ENCODE measurements at regions not wholly inside any gene's neighbourhood (a gene's known extent, or its start where the extent isn't known, plus 50 kb on each side); places are given as distances from the start of the nearest gene placed in this dataset.

DNA sequence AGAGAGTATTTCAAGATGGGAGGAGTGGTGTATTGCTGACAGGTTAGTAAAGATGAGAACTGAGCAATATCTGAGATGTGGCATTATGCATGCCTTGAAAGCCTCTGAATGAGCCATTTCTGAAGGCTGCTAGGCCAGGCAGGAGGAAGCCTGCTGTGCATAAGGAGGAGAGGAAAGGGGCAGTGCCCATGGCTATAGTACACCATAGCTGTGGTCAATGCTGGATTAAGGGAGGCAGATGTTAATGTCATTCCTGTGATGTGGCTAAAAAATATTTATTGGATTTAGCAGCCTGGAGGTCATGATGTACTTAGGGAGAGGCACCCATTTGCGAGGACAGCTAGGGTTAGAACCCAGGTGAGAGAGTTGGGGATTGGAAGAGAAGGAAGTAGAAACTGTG, 130.0 kb upstream of the LNX1 start:
- H2AFZ ChIP-seq (ENCODE audit: low read depth, low read length), result no peak overlapping the region
- no peak overlapping the region for H3K4me3 ChIP-seq (ENCODE audit: low read length)
- no peaks in the 10 kb centered on the region for H3K9me3 ChIP-seq (ENCODE audit: low read length)
- no peaks in the 10 kb centered on the region for H3K4me1 ChIP-seq (ENCODE audit: insufficient read depth, low read length)
- H3K27me3 ChIP-seq (ENCODE audit: insufficient read depth, low read length), result no peaks in the 10 kb centered on the region
- H3K36me3 ChIP-seq (ENCODE audit: insufficient read depth, low read length), result no peaks in the 10 kb centered on the region

DNA sequence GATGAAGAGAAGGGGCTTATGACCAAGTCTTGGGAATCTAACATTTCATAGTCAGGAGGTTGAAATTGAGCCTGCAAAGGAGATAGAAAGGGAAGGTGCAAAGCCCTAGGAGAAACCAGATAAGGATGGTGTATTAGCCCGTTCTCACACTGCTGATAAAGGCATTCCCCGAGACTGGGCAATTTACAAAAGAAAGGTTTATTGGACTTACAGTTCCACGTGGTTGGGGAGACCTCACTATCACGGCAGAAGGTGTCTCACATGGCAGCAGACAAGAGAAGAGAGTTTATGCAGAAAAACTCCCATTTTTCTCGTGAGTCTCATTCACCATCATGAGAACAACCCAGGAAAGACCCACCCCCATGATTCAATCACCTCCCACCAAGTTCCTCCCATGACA, 129.5 kb upstream of the LNX1 start:
- Histone ChIP-seq H3K9me3 (ENCODE audit: low read length) (no peaks in the 10 kb centered on the region), H3K36me3 (ENCODE audit: insufficient read depth, low read length) (no peaks in the 10 kb centered on the region), H3K4me3 (ENCODE audit: low read length) (no peak overlapping the region), H2AFZ (ENCODE audit: low read depth, low read length) (no peak overlapping the region), H3K4me1 (ENCODE audit: insufficient read depth, low read length) (no peaks in the 10 kb centered on the region), H3K27me3 (ENCODE audit: insufficient read depth, low read length) (no peaks in the 10 kb centered on the region)

DNA sequence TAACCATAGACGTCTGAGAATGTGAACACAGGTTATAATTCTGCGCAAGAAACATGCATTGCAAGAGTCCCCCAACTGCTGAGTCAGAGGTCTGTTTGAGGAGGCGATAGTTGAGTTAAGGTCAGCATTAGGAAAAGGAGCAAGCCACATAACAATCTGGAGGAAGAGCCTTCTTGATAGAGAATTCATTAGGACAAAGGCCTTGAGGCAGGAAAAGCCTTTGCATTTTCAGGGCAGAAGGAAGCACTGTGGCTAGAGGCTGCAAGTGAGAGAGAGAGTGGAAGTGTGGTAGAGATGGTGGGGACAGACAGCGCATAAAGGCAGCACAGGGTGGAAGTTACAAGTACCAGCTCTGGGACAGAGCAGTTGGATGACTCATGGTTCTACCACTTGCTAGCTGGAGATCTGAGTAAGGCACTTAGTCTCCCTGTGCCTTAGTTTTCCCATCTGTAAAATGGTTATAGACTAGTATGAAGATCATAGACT, 125.8 kb upstream of the LNX1 start:
- Histone ChIP-seq H2AFZ (ENCODE audit: low read depth, low read length) (no peak overlapping the region), H3K4me1 (ENCODE audit: insufficient read depth, low read length) (no peaks in the 10 kb centered on the region), H3K4me3 (ENCODE audit: low read length) (no peak overlapping the region), H3K9me3 (ENCODE audit: low read length) (no peaks in the 10 kb centered on the region), H3K36me3 (ENCODE audit: insufficient read depth, low read length) (no peaks in the 10 kb centered on the region), H3K27me3 (ENCODE audit: insufficient read depth, low read length) (no peaks in the 10 kb centered on the region)

DNA sequence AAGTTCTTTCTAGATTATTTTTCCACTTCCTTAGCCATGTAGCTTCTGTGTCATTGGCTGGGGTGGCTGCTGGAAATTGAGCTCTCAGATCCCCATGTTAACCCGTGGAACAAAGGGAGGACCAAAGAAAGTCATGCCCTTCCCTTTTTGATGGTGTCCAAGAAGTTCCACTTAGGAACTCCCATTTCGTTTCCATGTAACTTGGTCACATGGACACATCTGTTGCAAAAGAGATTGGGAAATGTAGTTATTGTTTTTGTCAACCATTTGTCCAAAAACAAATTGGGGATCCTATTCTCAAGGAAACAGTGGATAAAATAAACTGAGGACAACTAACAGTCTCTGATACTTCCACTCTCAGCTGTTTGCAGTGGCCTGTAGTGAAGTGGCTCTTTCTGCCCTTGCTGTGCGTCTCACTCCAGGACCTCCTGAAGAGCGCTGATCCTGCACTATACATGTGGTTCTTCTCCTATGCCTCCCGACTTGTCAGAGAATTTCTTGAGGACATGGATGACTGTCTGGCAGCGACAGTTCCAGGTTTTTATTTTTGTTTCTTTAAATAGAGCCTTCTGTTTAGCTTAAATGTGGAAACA, 125.3 kb upstream of the LNX1 start:
- Histone ChIP-seq H2AFZ (ENCODE audit: low read depth, low read length) (no peak overlapping the region), H3K4me3 (ENCODE audit: low read length) (no peak overlapping the region), H3K36me3 (ENCODE audit: insufficient read depth, low read length) (no peaks in the 10 kb centered on the region)

DNA sequence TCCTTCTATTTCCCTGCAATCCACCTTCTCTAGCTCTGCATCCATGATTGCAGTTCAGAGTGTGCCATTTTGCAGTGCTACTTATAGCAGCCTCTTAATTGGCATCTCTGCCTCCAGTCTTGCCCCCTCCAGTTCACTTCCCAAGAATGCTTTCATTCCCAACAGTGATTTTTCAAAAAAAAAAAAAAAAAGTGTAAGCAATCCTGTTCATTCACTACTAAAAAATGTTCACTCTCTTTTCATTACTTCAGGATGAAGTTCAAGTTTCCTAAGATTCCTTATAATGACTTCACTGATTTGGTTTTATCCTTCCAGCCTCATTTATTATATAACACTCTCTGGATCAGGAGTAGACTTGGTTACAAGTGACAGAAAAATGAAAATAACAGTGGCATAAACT, 124.7 kb upstream of the LNX1 start:
- Histone ChIP-seq H3K4me1 (ENCODE audit: insufficient read depth, low read length) (no peaks in the 10 kb centered on the region), H2AFZ (ENCODE audit: low read depth, low read length) (no peak overlapping the region), H3K27me3 (ENCODE audit: insufficient read depth, low read length) (no peaks in the 10 kb centered on the region), H3K9me3 (ENCODE audit: low read length) (no peaks in the 10 kb centered on the region), H3K36me3 (ENCODE audit: insufficient read depth, low read length) (no peaks in the 10 kb centered on the region), H3K4me3 (ENCODE audit: low read length) (no peak overlapping the region)

More for the DNA sequence above, 125.3 kb upstream of the LNX1 start:
- H3K9me3 ChIP-seq (ENCODE audit: low read length), result no peaks in the 10 kb centered on the region
- H3K27me3 ChIP-seq (ENCODE audit: insufficient read depth, low read length), result no peaks in the 10 kb centered on the region
- H3K4me1 ChIP-seq (ENCODE audit: insufficient read depth, low read length), result no peaks in the 10 kb centered on the region

DNA sequence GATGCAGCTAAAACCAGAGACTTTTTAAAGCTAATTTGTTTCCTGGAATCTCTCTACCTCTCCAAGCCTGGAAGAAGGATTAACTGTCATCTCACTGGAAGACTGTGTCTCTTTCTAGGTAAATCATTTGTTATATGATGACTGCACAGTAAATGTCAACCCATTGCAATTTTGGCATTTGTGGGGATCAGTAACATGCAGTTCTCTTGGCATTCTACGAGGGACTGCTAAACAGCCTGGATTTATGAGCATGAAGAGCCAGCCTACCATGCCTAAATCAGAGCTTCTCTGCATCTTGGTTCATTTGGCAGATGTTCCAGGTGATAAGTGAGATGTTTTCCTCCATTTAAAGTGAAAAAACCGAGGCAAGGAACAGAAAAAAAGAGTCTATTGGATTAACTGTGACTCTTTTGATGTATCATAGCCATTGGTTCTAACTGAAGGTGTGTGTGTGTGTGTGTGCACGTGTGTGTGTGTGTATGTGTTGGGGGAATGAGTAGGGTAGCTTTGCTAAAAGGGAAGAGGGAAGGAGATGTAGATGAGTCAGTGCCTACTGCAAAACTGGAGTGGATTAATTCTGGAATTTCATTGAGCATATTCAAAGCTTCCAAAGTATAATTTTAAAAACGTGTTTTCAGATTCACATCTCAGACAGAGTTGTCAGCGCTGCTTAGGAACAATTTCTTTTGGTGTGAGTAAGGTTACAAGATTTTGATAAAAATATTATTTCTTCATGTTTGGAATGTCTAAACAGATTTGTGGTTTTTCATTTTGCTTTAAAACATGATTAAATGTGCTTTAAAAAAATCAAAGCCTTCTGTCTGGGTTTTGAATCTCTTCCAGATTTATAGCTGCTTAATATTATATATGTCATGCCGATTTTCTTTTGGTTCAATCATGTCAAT, 123.2 kb upstream of the LNX1 start:
- H3K27me3 ChIP-seq (ENCODE audit: insufficient read depth, low read length), result no peaks in the 10 kb centered on the region
- H3K4me3 ChIP-seq (ENCODE audit: low read length), result no peak overlapping the region
- no peaks in the 10 kb centered on the region for H3K36me3 ChIP-seq (ENCODE audit: insufficient read depth, low read length)
- no peaks in the 10 kb centered on the region for H3K9me3 ChIP-seq (ENCODE audit: low read length)
- no peak overlapping the region for H2AFZ ChIP-seq (ENCODE audit: low read depth, low read length)
- H3K4me1 ChIP-seq (ENCODE audit: insufficient read depth, low read length), result no peaks in the 10 kb centered on the region

DNA sequence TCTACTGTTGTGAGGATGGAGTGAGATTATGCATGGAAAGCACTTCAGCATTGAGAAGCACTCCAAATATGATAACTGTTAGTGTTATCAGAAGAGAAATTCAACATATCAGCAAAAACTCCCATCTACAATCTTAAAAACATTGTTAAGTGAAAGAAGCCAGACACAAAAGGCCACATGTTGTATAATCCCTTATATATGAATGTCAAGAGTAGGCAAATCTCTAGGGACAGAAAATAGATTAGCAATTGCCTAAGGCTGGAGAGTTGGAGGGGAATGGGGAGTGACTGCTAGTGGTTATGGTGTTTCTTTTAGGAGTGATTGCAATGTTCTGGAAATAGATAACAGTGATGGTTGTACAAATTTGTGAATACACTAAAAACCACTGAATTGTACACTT, 122.5 kb upstream of the LNX1 start:
- Histone ChIP-seq H2AFZ (ENCODE audit: low read depth, low read length) (no peak overlapping the region), H3K4me3 (ENCODE audit: low read length) (no peak overlapping the region), H3K36me3 (ENCODE audit: insufficient read depth, low read length) (no peaks in the 10 kb centered on the region), H3K27me3 (ENCODE audit: insufficient read depth, low read length) (no peaks in the 10 kb centered on the region), H3K4me1 (ENCODE audit: insufficient read depth, low read length) (no peaks in the 10 kb centered on the region), H3K9me3 (ENCODE audit: low read length) (no peaks in the 10 kb centered on the region)

DNA sequence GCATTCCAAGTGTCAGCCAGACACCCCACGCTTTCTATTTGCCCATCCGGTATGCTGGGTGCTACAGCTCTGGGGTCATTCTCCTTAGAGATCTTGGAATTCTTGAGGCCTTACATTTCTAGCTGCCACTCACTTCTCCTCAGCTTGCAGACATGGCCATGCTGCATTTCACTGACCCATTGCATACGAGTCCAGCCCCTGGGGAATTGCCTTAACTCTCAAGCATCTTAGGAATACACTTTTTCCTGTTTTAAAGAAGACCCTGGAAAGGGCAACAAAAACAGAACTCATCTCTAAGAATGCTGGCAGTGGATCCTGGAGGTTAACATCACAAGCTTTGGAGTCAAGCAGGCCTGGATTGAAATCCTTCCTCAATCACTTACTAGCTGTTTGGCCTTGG, 122.0 kb upstream of the LNX1 start:
- H3K9me3 ChIP-seq (ENCODE audit: low read length), result no peaks in the 10 kb centered on the region

DNA sequence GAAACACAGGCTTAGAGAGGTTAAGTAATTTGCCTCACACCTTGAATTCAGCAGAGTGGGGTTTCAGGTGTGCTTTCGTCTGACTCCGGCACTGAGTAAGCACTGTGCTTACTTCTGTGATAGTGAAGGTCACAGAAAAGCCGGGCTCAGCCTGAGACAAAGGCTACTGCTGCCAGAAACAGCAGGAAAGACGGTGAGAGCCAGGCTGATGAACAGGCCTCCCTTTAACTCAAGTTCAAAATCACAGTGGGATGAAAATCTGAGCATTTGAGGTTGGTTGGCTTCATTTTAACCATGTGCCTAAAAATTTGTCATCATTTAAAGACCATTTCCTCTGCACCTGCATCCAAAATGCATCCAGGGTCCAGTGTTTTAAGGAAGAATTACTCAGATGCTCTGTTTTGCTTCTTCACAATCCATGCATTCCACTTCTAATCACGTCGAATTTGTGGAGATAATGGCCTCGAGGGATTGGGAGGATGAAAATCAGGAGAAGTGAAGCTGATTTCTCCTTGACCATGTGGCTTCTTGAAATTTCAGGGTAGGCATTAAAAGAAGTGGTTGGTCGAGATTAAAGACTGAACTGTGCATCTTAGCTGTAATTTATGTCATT, 121.2 kb upstream of the LNX1 start:
- no peak overlapping the region for H3K4me3 ChIP-seq (ENCODE audit: low read length)
- no peaks in the 10 kb centered on the region for H3K27me3 ChIP-seq (ENCODE audit: insufficient read depth, low read length)
- no peaks in the 10 kb centered on the region for H3K9me3 ChIP-seq (ENCODE audit: low read length)
- H3K4me1 ChIP-seq (ENCODE audit: insufficient read depth, low read length), result no peaks in the 10 kb centered on the region
- H2AFZ ChIP-seq (ENCODE audit: low read depth, low read length), result no peak overlapping the region
- H3K36me3 ChIP-seq (ENCODE audit: insufficient read depth, low read length), result no peaks in the 10 kb centered on the region

More for the DNA sequence above, 122.0 kb upstream of the LNX1 start:
- H3K36me3 ChIP-seq (ENCODE audit: insufficient read depth, low read length), result no peaks in the 10 kb centered on the region
- H3K4me1 ChIP-seq (ENCODE audit: insufficient read depth, low read length), result no peaks in the 10 kb centered on the region
- no peak overlapping the region for H3K4me3 ChIP-seq (ENCODE audit: low read length)
- no peaks in the 10 kb centered on the region for H3K27me3 ChIP-seq (ENCODE audit: insufficient read depth, low read length)
- H2AFZ ChIP-seq (ENCODE audit: low read depth, low read length), result no peak overlapping the region

DNA sequence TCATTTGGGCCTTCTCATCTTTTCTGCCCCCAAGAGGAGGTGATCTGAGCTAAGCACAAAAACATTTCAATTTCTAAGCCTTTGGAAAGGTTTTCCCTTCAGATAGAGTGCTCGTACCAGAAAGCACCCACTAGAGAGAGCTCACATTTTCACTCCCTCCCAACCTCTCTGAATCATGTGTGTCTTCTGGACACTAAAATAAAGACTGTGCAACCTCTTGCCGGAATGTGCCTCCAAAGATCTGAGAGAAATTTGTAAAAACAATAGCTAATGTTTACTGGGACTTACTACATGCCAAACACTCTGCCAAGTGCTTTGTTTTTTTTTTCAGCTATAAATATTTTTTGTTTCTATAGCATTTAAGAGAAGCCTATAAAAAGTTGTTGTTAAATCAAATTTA, 120.6 kb upstream of the LNX1 start:
- Histone ChIP-seq H3K4me3 (ENCODE audit: low read length) (no peak overlapping the region), H3K36me3 (ENCODE audit: insufficient read depth, low read length) (no peaks in the 10 kb centered on the region), H3K9me3 (ENCODE audit: low read length) (no peaks in the 10 kb centered on the region), H3K27me3 (ENCODE audit: insufficient read depth, low read length) (no peaks in the 10 kb centered on the region), H2AFZ (ENCODE audit: low read depth, low read length) (no peak overlapping the region), H3K4me1 (ENCODE audit: insufficient read depth, low read length) (no peaks in the 10 kb centered on the region)

DNA sequence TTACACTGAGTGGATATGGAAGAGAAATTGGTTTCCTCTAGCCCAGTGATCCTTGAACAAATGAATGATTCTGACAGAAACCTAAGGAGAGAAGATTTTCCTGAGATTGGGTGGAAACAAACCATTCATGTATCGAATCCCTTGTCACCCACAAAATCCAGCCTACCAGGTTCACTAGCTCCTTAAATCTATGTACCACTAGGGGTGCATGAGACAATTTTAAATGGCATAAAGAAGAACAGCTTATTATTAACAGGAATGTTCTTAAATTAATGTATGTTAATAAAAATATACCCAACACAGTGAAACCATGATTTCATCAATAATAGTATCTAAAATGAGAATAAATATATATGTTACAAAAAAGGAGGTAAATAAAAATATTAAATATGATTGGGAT, 118.4 kb upstream of the LNX1 start:
- H3K4me1 ChIP-seq (ENCODE audit: insufficient read depth, low read length), result no peaks in the 10 kb centered on the region
- no peaks in the 10 kb centered on the region for H3K36me3 ChIP-seq (ENCODE audit: insufficient read depth, low read length)
- no peak overlapping the region for H3K4me3 ChIP-seq (ENCODE audit: low read length)
- H3K9me3 ChIP-seq (ENCODE audit: low read length), result no peaks in the 10 kb centered on the region
- H3K27me3 ChIP-seq (ENCODE audit: insufficient read depth, low read length), result no peaks in the 10 kb centered on the region
- no peak overlapping the region for H2AFZ ChIP-seq (ENCODE audit: low read depth, low read length)

DNA sequence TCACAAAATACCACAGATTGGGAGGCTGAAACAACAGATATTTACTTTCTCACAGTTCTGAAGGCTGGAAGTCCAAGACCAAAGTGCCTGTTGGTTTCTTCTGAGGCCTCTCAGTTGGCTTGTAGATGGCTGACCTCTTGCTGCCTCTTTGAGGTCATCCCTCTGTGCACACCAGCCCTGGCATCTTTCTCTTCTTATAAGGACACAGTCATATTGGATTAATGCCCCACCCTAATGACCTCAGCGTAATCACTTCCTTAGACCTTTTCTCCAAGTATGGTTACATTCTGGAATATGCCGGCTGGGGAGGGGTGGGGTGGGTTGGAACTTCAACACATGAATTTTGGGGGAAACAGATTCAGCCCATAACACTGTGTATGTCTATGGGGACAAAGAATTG, 116.2 kb upstream of the LNX1 start:
- H3K36me3 ChIP-seq (ENCODE audit: insufficient read depth, low read length), result no peaks in the 10 kb centered on the region
- no peak overlapping the region for H2AFZ ChIP-seq (ENCODE audit: low read depth, low read length)
- no peak overlapping the region for H3K4me3 ChIP-seq (ENCODE audit: low read length)
- no peaks in the 10 kb centered on the region for H3K9me3 ChIP-seq (ENCODE audit: low read length)
- H3K4me1 ChIP-seq (ENCODE audit: insufficient read depth, low read length), result peaks cover 2% of the 10 kb centered on the region
- H3K27me3 ChIP-seq (ENCODE audit: insufficient read depth, low read length), result no peaks in the 10 kb centered on the region

DNA sequence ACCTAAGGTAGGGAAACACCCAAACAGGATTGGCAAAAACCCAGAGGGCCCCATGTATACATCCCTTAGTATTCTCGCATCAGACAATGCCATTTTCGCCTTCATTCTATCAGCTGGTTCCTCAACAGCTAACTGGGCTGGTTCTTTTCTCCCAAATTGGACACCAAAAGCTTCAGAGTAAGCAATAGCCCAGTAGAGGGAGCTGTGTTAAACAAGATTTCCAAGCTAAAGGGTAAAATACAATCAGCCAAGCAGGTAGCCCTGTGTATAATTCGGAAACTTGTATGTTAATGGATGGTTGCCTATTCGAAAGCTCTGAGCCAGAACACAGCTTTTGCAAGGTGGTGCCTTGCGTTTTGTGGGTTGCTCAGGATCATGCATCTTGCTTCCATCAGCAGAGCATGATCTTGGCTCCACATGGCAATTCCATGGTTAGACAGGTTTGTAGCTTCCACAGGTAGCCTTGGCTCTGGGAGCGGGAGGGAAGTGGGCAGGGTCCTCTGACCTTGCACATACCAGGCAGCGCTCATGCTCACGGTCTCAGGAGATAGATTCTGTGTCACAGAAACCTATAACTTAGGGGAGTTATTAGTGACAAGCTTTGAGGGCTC, 115.2 kb upstream of the LNX1 start:
- H2AFZ ChIP-seq (ENCODE audit: low read depth, low read length), result no peak overlapping the region
- no peaks in the 10 kb centered on the region for H3K9me3 ChIP-seq (ENCODE audit: low read length)
- H3K27me3 ChIP-seq (ENCODE audit: insufficient read depth, low read length), result no peaks in the 10 kb centered on the region
- no peak overlapping the region for H3K4me3 ChIP-seq (ENCODE audit: low read length)
- H3K4me1 ChIP-seq (ENCODE audit: insufficient read depth, low read length), result peaks cover 2% of the 10 kb centered on the region
- no peaks in the 10 kb centered on the region for H3K36me3 ChIP-seq (ENCODE audit: insufficient read depth, low read length)
